Caco-2 (cell line): ENCODE measurements at regions not wholly inside any gene's neighbourhood (a gene's known extent, or its start where the extent isn't known, plus 50 kb on each side); places are given as distances from the start of the nearest gene placed in this dataset.

Experiments
- BruUV-seq: library from RNA; stranded (reverse); fragments of 400-500 nt; replicated peaks from 2 replicates; lab custom pipeline; 2021; lab: Mats Ljungman, UMichigan
- CTCF ChIA-PET: fragments of 300-600 bp; sonication (Branson Sonifier 250); formaldehyde crosslinking; loops from one replicate; lab custom pipeline; 2022; ENCODE audit warnings: antibody characterized with exemption; lab: Charles Lee
- POLR2A ChIA-PET: fragments of 300-600 bp; sonication (Branson Sonifier 250); formaldehyde crosslinking; loops from one replicate; lab custom pipeline; 2022; ENCODE audit warnings: antibody characterized with exemption; lab: Charles Lee
- DNase-seq, 2 experiments: peaks; one replicate each; pipeline versions ENCODE4 v3.0.0 to v3.0.0-alpha.2; 2020 to 2022
- H3K27me3 ChIP-seq: replicated peaks from 2 replicates; pipeline ENCODE4 v1.6.0; 2011; ENCODE audit warnings: low read length; ENCODE audit not compliant: control insufficient read depth, insufficient read depth
- H3K36me3 ChIP-seq: 2 replicates; pipeline ENCODE4 v1.5.1; 2011; ENCODE audit warnings: low read length; ENCODE audit not compliant: control insufficient read depth, insufficient read depth
- H3K4me1 ChIP-seq: fragments of 250-450 bp; sonication (Bioruptor Pico); 2 replicates; pipeline ENCODE4 v1.5.1; 2020; ENCODE audit warnings: mild to moderate bottlenecking
- H3K4me3 ChIP-seq: 2 replicates; pipeline ENCODE4 v1.5.1; 2011; ENCODE audit warnings: low read depth, mild to moderate bottlenecking, control low read depth, low read length
- H3K9me3 ChIP-seq: fragments of 250-450 bp; sonication (Bioruptor Pico); 2 replicates; pipeline ENCODE4 v1.5.1; 2020; ENCODE audit warnings: mild to moderate bottlenecking, moderate library complexity
- H3K27ac Mint-ChIP-seq: one replicate; pipeline ENCODE4 v1.8.0; 2022; ENCODE audit warnings: mixed read lengths; ENCODE audit not compliant: unreplicated experiment
- H3K27me3 Mint-ChIP-seq: one replicate; pipeline ENCODE4 v1.8.0; 2022; ENCODE audit warnings: mixed read lengths; ENCODE audit not compliant: insufficient read depth, unreplicated experiment
- H3K36me3 Mint-ChIP-seq: one replicate; pipeline ENCODE4 v1.8.0; 2022; ENCODE audit warnings: mild to moderate bottlenecking, mixed read lengths; ENCODE audit not compliant: insufficient read depth, unreplicated experiment
- H3K4me1 Mint-ChIP-seq: one replicate; pipeline ENCODE4 v1.8.0; 2022; ENCODE audit warnings: low read depth, mixed read lengths; ENCODE audit not compliant: unreplicated experiment
- H3K4me3 Mint-ChIP-seq: one replicate; pipeline ENCODE4 v1.8.0; 2022; ENCODE audit warnings: mild to moderate bottlenecking, moderate library complexity, mixed read lengths; ENCODE audit not compliant: unreplicated experiment
- H3K9me3 Mint-ChIP-seq: one replicate; pipeline ENCODE4 v1.8.0; 2022; ENCODE audit warnings: mixed read lengths; ENCODE audit not compliant: unreplicated experiment
- CTCF ChIP-seq, 2 experiments: fragments of 200-600 bp in 1 of 2; IDR thresholded peaks; 1 replicate in 1 of 2; 2 replicates in 1 of 2; pipeline versions ENCODE4 v1.5.1 to v1.8.0; 2011 to 2022; ENCODE audit warnings: antibody characterized with exemption in 1 of 2, control low read depth in 1 of 2, inconsistent platforms in 1 of 2, low read depth in 1 of 2, low read length in 1 of 2, mild to moderate bottlenecking in 1 of 2, moderate library complexity in 1 of 2; ENCODE audit not compliant: insufficient read depth in 1 of 2, severe bottlenecking in 1 of 2, unreplicated experiment in 1 of 2
- intact Hi-C: fragments of 100-400 bp; cut with micrococcal nuclease; formaldehyde crosslinking; loops from one replicate; pipeline ENCODE4 v1.10.0; 2022; ENCODE audit not compliant: unreplicated experiment

DNA sequence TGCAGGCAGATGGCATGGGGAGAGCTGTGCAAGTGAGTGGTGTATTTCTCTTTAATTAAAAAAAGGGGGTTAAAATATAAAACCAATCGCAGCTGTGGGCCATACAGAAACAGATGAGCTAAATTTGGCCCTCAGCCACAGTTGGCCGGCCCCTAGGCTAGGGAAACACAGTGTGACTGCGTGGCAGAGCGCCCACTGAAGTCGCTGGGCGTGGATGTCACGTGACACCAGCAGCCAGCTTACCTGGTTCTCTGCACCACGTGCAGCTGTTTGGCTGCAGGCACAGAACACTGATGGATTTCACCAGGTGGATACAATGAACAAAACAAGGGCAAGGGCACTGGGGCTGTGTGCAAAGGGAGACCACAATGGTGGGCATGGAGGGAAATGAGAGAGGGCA lies 119.3 kb upstream of the ZNF746 start:
- no peaks in the 10 kb centered on the region for H3K9me3 ChIP-seq
- Mint-ChIP-seq H3K27ac (no peak overlapping the region), H3K9me3 (no peaks in the 10 kb centered on the region), H3K36me3 (peaks cover 84% of the 10 kb centered on the region), H3K4me3 (no peak overlapping the region), H3K4me1 (no peaks in the 10 kb centered on the region), H3K27me3 (no peaks in the 10 kb centered on the region)
- H3K27me3 ChIP-seq, result no peaks in the 10 kb centered on the region
- ChIA-PET POLR2A (no interaction called here), CTCF (no interaction called here)
- no TSS peak for BruUV-seq
- H3K36me3 ChIP-seq, result peaks cover 3% of the 10 kb centered on the region; the same call in 1 of the 2 replicates
- intact Hi-C loops, result no loop called here
- H3K4me3 ChIP-seq, result no peak overlapping the region
- no peaks in the 10 kb centered on the region for H3K4me1 ChIP-seq
- DNase-seq, result no peak
- TF ChIP-seq CTCF (IDR thresholded peaks at IDR 0.05; ENCODE audit: insufficient read depth in 1 of 2, low read depth in 1 of 2, low read length in 1 of 2, severe bottlenecking in 1 of 2, unreplicated experiment in 1 of 2), result no peak

- no peak overlapping the region for H3K4me3 Mint-ChIP-seq
- H3K27ac Mint-ChIP-seq, result no peak overlapping the region
- peaks cover 3% of the 10 kb centered on the region; the same call in 1 of the 2 replicates for H3K36me3 ChIP-seq
- no TSS peak for BruUV-seq
- no peak for DNase-seq
- H3K4me1 ChIP-seq, result no peaks in the 10 kb centered on the region
- intact Hi-C loops, result no loop called here
- peaks cover 81% of the 10 kb centered on the region for H3K36me3 Mint-ChIP-seq
- no peaks in the 10 kb centered on the region for H3K9me3 ChIP-seq
- no peaks in the 10 kb centered on the region for H3K27me3 ChIP-seq
- H3K4me3 ChIP-seq, result no peak overlapping the region
- no peaks in the 10 kb centered on the region for H3K4me1 Mint-ChIP-seq
- H3K9me3 Mint-ChIP-seq, result no peaks in the 10 kb centered on the region
- ChIA-PET CTCF (no interaction called here), POLR2A (no interaction called here)
- H3K27me3 Mint-ChIP-seq, result no peaks in the 10 kb centered on the region
- TF ChIP-seq CTCF (IDR thresholded peaks at IDR 0.05; ENCODE audit: insufficient read depth in 1 of 2, low read depth in 1 of 2, low read length in 1 of 2, severe bottlenecking in 1 of 2, unreplicated experiment in 1 of 2), result peak in 1 of 2 experiments; percentile 33
Measured at GRCh38 chr7:149615690-149616270, 118.2 kb upstream of the ZNF746 start.

DNA sequence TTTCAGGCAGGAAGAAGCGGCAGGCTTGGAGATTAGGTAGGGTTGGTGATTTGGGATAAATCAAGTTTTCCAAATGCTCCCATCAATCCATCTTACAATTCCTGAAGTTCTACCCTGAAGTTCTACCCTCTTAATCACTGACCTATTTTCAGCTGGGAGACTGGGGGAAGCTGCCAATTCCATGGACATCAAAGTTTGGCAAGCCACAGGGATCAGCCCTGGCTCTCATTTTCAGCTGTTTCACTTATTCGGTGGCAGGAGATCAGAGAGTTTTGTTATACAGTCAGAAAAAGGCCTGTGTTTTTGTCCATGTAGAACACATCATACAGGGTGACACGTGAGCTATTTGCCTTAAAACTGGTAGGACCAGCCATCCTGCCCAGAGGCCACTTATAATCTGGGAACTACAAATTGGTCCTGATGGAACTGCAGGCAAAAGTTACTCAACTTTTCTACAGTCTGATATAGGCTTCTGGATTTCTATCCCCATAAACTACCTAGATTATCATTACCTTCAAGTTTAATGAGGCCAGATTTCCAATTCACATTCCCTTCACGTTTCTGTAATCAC lies 112.9 kb upstream of the ZNF746 start:
- ChIA-PET POLR2A (no interaction called here), CTCF (no interaction called here)
- Mint-ChIP-seq H3K27me3 (no peaks in the 10 kb centered on the region), H3K27ac (no peak overlapping the region), H3K4me1 (no peaks in the 10 kb centered on the region), H3K36me3 (peaks cover 88% of the 10 kb centered on the region), H3K4me3 (no peak overlapping the region), H3K9me3 (no peaks in the 10 kb centered on the region)
- Histone ChIP-seq H3K27me3 (no peaks in the 10 kb centered on the region), H3K4me3 (no peak overlapping the region), H3K4me1 (no peaks in the 10 kb centered on the region), H3K36me3 (peaks cover 3% of the 10 kb centered on the region; the same call in 1 of the 2 replicates), H3K9me3 (no peaks in the 10 kb centered on the region)
- intact Hi-C loops, result no loop called here
- BruUV-seq, result no TSS peak
- no peak for DNase-seq
- no peak for TF ChIP-seq CTCF (IDR thresholded peaks at IDR 0.05; ENCODE audit: insufficient read depth in 1 of 2, low read depth in 1 of 2, low read length in 1 of 2, severe bottlenecking in 1 of 2, unreplicated experiment in 1 of 2)
